PFSK-1 (cell line): ENCODE measurements at regions not wholly inside any gene's neighbourhood (a gene's known extent, or its start where the extent isn't known, plus 50 kb on each side); places are given as distances from the start of the nearest gene placed in this dataset.
A peak's percentile ranks its signal among the peaks of the same experiment; 100 is the strongest.

Source experiments
- FOXP2 ChIP-seq: optimal IDR thresholded peaks from 2 replicates; pipeline ENCODE3; 2011; ENCODE audit warnings: borderline replicate concordance, control low read depth, inconsistent platforms; ENCODE audit not compliant: insufficient read depth; ENCODE audit errors: extremely low read length, extremely low read depth
- POLR2AphosphoS5 ChIP-seq: IDR thresholded peaks from 2 replicates; pipeline ENCODE4 v1.6.1; 2012; ENCODE audit warnings: low read depth, mild to moderate bottlenecking, control low read depth, low read length, moderate library complexity
- SIN3A ChIP-seq: IDR thresholded peaks from 2 replicates; pipeline ENCODE4 v1.6.1; 2012; ENCODE audit warnings: mild to moderate bottlenecking, low read length, moderate library complexity, borderline replicate concordance; ENCODE audit not compliant: insufficient read depth
- TAF1 ChIP-seq: IDR thresholded peaks from 2 replicates; pipeline ENCODE4 v1.6.1; 2012; ENCODE audit warnings: low read length, control low read depth, borderline replicate concordance; ENCODE audit not compliant: insufficient read depth
- TF ChIP-seq, protein P1 (sequence below), 2 experiments: IDR thresholded peaks; 2 replicates each; pipeline versions ENCODE4 v1.6.1 to v1.8.0; 2011 to 2012; ENCODE audit warnings: low read depth in 2 of 2, low read length in 2 of 2, control low read depth in 1 of 2, inconsistent platforms in 1 of 2, mild to moderate bottlenecking in 1 of 2, moderate library complexity in 1 of 2; ENCODE audit not compliant: insufficient read depth in 1 of 2

DNA sequence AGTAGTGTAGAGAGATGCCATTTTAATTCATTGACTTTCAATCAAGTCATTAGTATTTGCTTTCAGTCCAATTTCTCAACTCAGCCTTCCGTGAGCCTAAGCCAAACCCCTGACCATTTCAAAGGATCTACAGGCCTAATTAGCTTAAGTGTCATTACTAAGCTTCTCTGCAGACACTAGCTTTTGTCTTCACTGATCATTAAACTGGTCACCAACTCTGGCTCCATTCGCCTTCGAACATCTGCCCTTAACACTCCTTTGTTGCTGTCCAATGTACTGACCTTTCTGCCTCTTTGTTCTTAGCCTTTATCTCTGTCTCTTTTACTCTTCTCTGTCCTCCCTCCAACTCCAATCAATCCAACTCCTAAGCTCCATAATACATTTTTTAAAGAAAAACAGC lies 299.3 kb downstream of the DIRAS2 start:
- no peak for TF ChIP-seq SIN3A
- TF ChIP-seq, protein P1, sequence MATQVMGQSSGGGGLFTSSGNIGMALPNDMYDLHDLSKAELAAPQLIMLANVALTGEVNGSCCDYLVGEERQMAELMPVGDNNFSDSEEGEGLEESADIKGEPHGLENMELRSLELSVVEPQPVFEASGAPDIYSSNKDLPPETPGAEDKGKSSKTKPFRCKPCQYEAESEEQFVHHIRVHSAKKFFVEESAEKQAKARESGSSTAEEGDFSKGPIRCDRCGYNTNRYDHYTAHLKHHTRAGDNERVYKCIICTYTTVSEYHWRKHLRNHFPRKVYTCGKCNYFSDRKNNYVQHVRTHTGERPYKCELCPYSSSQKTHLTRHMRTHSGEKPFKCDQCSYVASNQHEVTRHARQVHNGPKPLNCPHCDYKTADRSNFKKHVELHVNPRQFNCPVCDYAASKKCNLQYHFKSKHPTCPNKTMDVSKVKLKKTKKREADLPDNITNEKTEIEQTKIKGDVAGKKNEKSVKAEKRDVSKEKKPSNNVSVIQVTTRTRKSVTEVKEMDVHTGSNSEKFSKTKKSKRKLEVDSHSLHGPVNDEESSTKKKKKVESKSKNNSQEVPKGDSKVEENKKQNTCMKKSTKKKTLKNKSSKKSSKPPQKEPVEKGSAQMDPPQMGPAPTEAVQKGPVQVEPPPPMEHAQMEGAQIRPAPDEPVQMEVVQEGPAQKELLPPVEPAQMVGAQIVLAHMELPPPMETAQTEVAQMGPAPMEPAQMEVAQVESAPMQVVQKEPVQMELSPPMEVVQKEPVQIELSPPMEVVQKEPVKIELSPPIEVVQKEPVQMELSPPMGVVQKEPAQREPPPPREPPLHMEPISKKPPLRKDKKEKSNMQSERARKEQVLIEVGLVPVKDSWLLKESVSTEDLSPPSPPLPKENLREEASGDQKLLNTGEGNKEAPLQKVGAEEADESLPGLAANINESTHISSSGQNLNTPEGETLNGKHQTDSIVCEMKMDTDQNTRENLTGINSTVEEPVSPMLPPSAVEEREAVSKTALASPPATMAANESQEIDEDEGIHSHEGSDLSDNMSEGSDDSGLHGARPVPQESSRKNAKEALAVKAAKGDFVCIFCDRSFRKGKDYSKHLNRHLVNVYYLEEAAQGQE (IDR thresholded peaks at IDR 0.05; ENCODE audit: insufficient read depth in 1 of 2, low read depth in 2 of 2, low read length in 2 of 2), result peak; percentile 69 to 88
- no peak for TF ChIP-seq TAF1
- no peak for TF ChIP-seq FOXP2
- TF ChIP-seq POLR2AphosphoS5, result no peak

- TF ChIP-seq TAF1, result no peak
- TF ChIP-seq POLR2AphosphoS5, result no peak
- TF ChIP-seq SIN3A, result no peak
- TF ChIP-seq, protein P1 (IDR thresholded peaks at IDR 0.05; ENCODE audit: insufficient read depth in 1 of 2, low read depth in 2 of 2, low read length in 2 of 2), result no peak
- no peak for TF ChIP-seq FOXP2
Measured at GRCh38 chr9:90343991-90344390, 298.6 kb downstream of the DIRAS2 start.

DNA sequence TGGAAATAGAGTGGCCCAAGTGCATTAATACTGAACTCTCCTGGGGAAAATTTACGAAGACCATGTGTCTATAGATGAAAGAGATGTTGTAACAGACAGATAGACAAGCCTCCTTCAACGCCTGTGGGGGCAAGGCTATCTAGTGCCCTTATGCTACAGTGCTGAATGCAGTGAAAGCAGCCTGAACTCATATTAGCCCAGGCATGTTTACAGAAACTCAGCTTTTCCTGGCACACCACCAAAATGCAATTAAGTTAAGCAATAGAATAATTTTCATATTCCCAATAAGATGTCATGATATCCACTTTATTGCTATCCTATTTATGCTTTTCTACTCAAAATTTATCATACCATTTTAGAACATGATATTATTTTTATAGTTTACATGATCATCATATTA lies 277.0 kb downstream of the DIRAS2 start:
- TF ChIP-seq SIN3A, result no peak
- no peak for TF ChIP-seq FOXP2
- no peak for TF ChIP-seq TAF1
- TF ChIP-seq, protein P1 (IDR thresholded peaks at IDR 0.05; ENCODE audit: insufficient read depth in 1 of 2, low read depth in 2 of 2, low read length in 2 of 2), result no peak
- no peak for TF ChIP-seq POLR2AphosphoS5

GRCh38 chr9:90368241-90368640 lies 274.4 kb downstream of the DIRAS2 start:
- TF ChIP-seq POLR2AphosphoS5 (no peak), SIN3A (no peak), TAF1 (no peak), FOXP2 (no peak)
- TF ChIP-seq, protein P1 (IDR thresholded peaks at IDR 0.05; ENCODE audit: insufficient read depth in 1 of 2, low read depth in 2 of 2, low read length in 2 of 2), result no peak

DNA sequence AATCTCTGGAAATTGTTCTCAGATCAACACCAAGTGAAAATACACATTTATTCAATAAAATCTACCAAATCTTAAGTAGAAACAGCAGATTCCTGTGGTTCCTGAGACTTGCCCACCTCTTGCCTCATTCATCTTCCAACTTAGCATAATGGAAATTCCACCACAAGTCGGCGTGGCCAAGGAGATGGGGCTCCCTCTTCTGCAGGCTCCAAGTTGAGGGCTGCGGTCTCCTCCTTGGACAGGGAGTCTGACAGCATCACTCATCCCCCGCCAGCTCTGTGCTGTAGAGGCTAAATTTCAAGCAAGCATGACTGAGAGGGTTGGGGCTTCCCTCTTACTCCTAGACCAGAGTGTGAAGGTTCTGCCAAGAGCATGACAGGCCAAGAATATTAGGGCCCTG lies 273.7 kb downstream of the DIRAS2 start:
- TF ChIP-seq, protein P1 (IDR thresholded peaks at IDR 0.05; ENCODE audit: insufficient read depth in 1 of 2, low read depth in 2 of 2, low read length in 2 of 2), result no peak
- TF ChIP-seq POLR2AphosphoS5, result no peak
- TF ChIP-seq SIN3A, result no peak
